DMS114 treated with DMSO at 0.1 percent for 48 hours (cell line): ENCODE measurements at regions not wholly inside any gene's neighbourhood (a gene's known extent, or its start where the extent isn't known, plus 50 kb on each side); places are given as distances from the start of the nearest gene placed in this dataset.

Source experiments
- DNase-seq: peaks from one replicate; lab custom pipeline; 2025; ENCODE audit not compliant: unreplicated experiment; lab: John Stamatoyannopoulos, UW

DNA sequence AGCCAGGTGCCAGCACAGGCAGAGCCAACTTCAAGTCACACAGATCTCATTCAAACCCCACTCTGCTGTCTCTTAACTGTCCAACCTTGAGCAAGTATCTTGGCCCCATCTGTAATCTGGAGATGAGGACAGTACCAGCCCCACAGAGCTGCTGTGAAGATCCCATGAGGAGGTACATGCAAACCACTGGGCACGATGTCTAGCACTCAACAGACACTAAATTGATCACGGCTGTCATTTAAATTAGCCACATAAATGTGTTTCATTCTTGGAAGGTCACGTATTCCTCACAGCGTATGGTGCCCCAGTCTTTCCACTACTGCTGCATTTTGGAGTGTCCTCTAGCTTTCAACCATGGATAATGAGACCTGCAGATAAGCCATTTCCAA, 167.6 kb upstream of the ID2 start:
- DNase-seq = no peak

DNA sequence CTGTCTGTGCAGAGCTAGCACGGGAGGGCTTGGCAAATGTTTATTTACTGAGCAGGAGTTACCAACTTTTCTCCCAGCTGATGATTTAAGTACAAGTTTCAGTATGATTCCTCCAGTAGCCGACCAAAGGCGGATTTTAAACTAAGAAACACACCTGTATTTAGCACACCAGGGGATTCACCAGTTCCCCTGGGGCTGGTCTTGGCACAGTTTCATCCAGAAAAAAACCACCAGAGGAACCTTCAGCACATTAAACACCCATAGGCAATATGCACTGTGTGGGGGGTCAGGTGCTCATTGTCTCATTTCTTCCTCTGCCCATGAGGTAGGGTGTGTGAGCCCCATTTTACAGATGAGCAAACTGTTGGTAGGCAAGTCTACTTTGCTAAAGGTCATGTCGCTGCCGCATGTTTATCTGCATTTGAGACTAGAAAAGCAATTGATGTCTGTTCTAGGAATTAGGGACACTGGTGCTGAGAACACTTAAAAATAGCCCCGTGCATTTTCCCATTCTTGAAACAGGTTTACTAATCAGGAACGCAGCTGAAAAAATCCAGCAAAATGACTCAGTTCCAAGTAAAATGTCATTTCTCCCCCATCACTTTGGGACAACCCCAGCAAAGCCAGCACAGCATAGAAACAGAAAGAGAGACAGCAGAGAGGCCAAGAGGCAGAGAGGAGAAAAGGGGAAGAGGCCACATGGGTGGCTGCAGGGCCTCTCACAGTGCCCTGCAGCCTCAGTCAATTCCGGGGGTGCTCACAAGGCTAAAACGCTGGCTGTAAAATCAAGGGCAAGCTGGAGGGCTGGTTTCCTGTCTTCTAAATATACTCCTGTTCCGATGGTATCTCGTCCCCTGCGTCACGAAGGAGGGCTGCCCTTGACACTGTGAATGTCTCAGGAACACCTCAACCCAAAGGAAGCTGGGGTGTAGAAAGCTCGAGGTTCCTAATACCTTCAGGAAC, 166.8 kb upstream of the ID2 start:
- no peak for DNase-seq

DNA sequence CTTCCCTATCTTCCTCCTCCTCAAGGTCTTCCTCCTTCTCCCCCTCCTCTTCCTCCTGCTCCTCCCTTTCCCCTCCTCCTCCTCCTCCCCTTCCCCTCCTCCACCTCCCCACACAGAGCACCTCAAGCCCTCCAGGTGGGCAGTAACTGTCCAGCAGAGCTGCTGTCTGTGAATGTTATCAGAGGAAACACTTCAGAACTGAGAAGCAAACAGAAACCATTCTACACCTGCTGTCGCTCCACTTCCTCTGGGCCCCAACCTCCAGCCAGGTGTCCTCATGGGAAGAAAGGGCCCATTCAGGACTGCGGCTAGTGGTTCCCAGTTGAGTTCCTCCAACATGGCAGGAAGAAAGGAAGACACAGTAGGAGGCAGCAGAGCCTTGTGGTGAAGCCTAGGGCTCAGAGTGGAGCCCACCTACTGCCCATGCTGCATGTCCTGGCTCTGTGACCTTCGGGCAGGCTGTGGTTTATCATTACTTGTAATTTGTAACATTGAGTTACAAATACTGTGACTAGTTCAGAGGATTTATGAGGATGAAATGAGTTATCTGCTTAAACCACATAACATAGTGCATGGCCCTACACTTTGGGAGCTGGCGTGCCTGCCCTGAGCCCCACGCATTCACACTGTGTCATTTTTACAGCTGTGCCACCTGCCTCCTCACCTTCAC, 165.9 kb upstream of the ID2 start:
- no peak for DNase-seq

DNA sequence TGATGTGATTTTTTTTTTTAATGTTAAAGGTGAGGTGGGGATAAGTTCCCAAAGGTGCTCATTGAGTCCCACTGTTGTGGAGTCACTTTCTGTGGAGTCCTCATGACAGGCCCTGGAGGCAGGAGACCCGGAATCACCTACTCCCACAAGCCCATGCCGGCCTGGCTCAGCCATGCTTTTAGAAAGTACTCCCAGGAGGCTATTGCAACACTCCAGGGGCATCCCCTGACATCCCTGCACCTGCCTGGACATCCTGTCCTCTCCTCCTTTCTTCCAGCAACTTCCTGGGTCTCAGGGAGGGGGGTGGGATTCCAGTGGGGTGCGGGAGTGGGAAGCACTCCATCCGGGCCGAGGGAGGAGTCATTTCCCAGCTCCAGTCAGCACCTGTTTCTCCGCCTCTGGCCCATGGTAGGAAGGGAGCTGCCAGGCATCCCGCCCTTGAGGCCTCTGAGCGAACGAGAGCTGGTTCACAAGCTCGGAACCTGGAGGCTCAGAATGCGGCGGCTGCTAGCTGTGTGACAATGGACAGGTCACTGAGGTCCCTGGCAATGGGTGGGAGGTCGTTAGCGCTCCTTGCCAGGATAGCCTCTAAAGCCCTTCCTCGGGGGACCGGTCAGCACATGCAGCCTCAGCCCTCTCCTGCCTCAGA, 163.9 kb upstream of the ID2 start:
- no peak for DNase-seq

- no peak for DNase-seq
Observed at GRCh38 chr2:8518979-8519668, 162.7 kb upstream of the ID2 start.

- no peak for DNase-seq
Observed at GRCh38 chr2:8520791-8521344, 161.0 kb upstream of the ID2 start.

DNA sequence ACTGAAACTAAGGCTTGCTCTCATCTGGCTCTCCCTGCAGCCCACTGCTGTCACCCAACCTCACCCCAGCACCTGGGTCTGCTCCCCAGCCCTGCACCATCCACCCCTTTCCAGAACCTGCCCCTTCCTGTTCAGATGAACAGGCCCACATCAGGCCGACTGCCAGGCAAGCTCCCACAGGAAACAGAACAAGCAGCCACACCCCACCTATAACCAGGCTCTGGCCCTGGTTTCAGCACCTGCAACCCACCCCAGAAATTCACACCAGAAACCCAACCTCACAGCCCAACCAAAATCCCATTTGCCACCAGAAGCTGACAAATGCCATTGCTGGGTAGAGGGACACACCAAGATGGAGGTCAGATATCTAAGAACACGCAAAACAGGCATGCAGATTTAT, 159.2 kb upstream of the ID2 start:
- no peak for DNase-seq

GRCh38 chr2:8524388-8524787, 157.5 kb upstream of the ID2 start:
- no peak for DNase-seq

GRCh38 chr2:8524823-8525222, 157.0 kb upstream of the ID2 start:
- DNase-seq = no peak

GRCh38 chr2:8525236-8525581, 156.6 kb upstream of the ID2 start:
- no peak for DNase-seq

GRCh38 chr2:8525582-8526402, 156.1 kb upstream of the ID2 start:
- DNase-seq = no peak

DNA sequence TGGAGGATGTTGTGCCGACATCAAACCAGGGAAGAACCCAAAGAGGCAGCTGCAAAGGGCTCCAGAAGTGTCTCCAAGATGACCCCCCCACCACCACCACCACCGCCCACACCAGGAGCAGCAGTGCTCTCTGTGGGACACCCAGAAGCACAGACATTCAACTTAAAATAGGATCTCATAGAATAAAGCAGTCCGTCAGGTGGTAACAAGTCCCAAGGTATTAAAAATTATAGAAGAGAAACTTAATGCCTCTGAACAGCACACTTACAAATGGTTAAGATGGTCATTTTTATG, 155.5 kb upstream of the ID2 start:
- no peak for DNase-seq

DNA sequence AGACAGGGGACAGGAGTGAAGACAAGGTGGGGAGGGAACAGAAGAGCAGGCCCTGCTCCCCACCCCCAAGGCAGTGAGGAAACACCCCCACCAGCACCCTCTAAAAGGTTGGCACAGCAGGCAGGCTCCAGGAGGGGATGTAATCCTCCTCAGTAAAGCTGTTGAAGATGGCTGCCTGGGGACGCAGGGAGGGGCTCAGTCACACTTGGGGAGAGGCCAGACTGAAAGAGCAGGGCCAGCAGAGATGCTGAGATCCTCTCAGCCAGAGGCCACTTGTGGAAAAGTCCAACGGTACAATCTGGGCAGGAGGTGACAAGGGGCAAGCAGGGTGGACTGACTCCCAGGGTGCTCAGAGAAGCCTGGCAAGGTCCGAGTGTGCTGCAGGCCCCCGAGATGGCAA, 154.8 kb upstream of the ID2 start:
- DNase-seq = no peak

DNA sequence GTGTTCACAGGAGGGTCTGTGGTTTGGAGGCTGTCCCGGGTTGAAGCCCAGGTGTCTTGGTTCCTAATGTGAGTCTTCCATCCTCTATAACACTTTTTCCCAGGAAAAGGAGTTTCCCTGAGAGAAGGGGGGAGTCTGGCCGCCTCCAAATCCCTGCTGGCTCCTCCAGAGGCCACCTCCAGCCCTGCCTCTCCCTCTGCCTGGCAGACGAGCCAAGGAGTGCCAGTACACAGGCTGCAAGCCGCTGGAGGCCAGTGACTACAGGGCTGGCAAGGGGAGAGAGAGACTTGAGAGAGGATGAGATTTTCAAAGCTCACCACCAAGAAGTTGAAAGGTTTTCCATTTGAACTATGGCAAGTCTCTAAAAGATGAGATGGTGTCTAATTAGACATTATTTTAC, 154.2 kb upstream of the ID2 start:
- no peak for DNase-seq

GRCh38 chr2:8528863-8529262, 153.0 kb upstream of the ID2 start:
- no peak for DNase-seq

DNA sequence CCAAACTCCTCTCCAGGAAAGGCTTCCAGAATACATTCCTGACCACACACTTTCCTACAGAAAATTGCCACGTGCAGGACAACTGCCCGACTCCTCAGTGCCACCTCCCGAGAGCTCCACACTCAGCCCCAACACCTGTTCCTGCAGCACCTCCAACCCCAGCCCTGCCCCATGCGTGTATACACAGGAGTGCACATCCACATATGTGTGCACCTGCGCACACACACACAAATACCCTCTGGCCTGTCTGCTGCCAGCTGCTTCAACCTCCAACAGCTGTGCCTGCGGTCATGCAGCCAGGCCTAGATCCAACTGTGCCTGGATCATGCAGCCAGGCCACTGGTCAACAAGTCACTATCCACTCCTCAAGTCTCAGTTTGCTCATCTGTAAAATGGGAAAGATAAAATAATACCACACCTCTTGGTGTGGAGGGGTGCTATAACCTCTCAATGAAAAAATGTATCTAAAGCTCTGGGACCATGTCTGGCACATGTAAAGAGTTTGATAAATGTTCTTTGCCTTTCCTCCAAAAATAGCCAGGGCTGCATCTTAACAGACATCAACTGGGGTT, 152.1 kb upstream of the ID2 start:
- no peak for DNase-seq

- DNase-seq = no peak
Observed at GRCh38 chr2:8531481-8531880, 150.4 kb upstream of the ID2 start.

GRCh38 chr2:8532438-8532837, 149.4 kb upstream of the ID2 start:
- DNase-seq = no peak

DNA sequence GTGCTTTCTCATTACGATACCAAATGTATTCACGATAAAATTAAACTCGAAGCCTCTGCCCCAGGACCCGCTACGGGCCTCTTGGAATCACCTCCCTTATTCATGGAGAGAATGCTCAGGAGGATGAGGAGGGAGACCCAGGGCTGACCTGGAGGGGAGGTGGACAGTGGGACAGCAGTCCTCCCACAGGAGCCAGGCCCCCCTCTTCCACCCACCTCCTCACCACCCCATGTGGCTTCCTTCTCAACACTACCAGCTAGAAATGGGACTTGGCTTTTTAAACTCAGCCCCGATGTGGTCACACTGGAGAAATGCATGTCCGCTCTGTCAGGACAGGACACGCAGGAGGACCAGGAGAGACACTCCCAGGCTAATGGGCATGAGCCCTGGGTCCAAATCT, 147.9 kb upstream of the ID2 start:
- DNase-seq = no peak

- DNase-seq = no peak
Observed at GRCh38 chr2:8534386-8534728, 147.5 kb upstream of the ID2 start.
